ENCODE measurements at regions not wholly inside any gene's neighbourhood (a gene's known extent, or its start where the extent isn't known, plus 50 kb on each side); places are given as distances from the start of the nearest gene placed in this dataset.

GRCh38 chr9:87441251-87441650 lies 56.4 kb upstream of the DAPK1 start:
- intact Hi-C loops (cut with DNase I): no loop called here
- no peak for DNase-seq (ENCODE audit: low spot score)

GRCh38 chr9:87442451-87442850 lies 55.2 kb upstream of the DAPK1 start:
- intact Hi-C loops (cut with DNase I): no loop called here

DNA sequence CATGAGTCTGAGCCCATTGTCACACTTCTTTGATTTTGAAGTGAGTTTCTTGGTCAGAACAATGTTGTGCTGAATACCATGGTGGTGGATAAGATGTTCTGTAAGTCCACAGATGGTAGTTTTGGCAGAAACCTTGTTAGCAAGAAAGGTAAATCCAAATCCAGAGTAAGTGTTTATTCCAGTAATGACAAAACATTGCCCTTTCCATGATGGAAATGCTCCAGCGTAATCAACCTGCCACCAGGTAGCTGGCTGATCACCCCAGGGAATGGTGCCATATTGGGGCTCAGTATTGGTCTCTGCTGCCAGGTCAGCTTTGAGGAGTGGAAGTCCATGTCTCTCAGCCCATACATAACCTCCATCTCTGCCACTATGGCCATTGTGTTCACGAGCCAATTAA lies 54.7 kb upstream of the DAPK1 start:
- DNase-seq (ENCODE audit: low spot score): no peak
- intact Hi-C loops (cut with DNase I): no loop called here

More at GRCh38 chr9:87442451-87442850, 55.2 kb upstream of the DAPK1 start:
- no peak for DNase-seq (ENCODE audit: low spot score)

DNA sequence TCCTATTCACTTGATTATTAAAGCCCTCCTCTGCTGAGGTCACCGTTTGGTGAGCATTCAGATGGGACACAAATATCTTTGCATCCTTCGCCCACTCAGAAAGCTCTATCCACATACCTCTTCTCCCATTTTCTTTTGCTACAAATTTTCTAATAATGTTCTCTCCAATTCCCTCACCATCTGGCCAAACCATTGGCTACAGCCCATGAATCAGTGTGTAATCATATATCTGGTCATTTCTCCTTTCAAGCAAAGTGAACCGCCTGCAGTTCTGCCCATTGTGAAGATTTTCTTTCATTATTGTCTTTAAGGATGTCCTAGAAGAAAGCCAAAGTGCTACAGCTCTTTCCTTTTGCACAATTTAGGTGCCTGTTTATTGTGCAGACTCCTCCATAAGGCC lies 54.2 kb upstream of the DAPK1 start:
- no peak for DNase-seq (ENCODE audit: low spot score)
- intact Hi-C loops (cut with DNase I): no loop called here

- intact Hi-C loops (cut with DNase I): no loop called here
- DNase-seq (ENCODE audit: low spot score): no peak
Observed at GRCh38 chr9:87445646-87446045, 52.0 kb upstream of the DAPK1 start.

DNA sequence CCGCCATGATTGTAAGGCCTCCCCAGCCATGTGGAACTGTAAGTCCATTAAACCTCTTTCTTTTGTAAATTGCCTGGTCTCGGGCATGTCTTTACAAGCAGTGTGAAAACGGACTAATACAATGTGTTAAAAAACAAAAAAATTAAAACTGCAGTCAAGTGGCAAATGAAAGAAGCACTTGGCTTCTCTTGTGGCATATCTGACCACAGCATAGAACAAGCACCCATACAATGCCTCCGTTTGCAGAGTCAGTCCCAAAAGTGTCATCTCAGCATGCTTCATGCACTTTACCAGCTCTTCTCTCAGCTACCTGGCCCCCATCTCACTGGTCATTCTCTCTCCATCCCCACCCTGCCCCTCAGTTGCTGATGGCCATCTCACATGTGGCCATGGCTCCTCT lies 51.1 kb upstream of the DAPK1 start:
- intact Hi-C loops (cut with DNase I): no loop called here
- no peak for DNase-seq (ENCODE audit: low spot score)

GRCh38 chr9:87447547-87448432 lies 49.9 kb upstream of the DAPK1 start:
- DNase-seq (ENCODE audit: low spot score): no peak
- intact Hi-C loops (cut with DNase I): no loop called here
